GM19372 (cell line): ENCODE measurements at regions not wholly inside any gene's neighbourhood (a gene's known extent, or its start where the extent isn't known, plus 50 kb on each side); places are given as distances from the start of the nearest gene placed in this dataset.

Experiments used
- ATAC-seq: cut with Tn5 transposase; IDR thresholded peaks from one replicate; pipeline ENCODE4 v1.9.1; 2021; ENCODE audit warnings: mild to moderate bottlenecking, low read depth, moderate library complexity; ENCODE audit not compliant: unreplicated experiment

- ATAC-seq: peak; percentile 81
These were observed 50.5 kb upstream of the COBL start for GRCh38 chr7:51366930-51367613.
